Ishikawa (cell line): ENCODE measurements at regions not wholly inside any gene's neighbourhood (a gene's known extent, or its start where the extent isn't known, plus 50 kb on each side); places are given as distances from the start of the nearest gene placed in this dataset.

ENCODE experiments used
- CEBPB ChIP-seq: IDR thresholded peaks from 2 replicates; pipeline ENCODE4 v1.6.1; 2012
- CREB1 ChIP-seq: IDR thresholded peaks from 2 replicates; pipeline ENCODE4 v1.6.1; 2012; ENCODE audit warnings: low read depth
- EGR1 ChIP-seq: IDR thresholded peaks from 2 replicates; pipeline ENCODE4 v1.6.1; 2012
- EP300 ChIP-seq: IDR thresholded peaks from 2 replicates; pipeline ENCODE4 v1.6.1; 2012; ENCODE audit warnings: borderline replicate concordance
- FOXM1 ChIP-seq: IDR thresholded peaks from 2 replicates; pipeline ENCODE4 v1.6.1; 2012; ENCODE audit warnings: low read depth, borderline replicate concordance
- NFIC ChIP-seq: IDR thresholded peaks from 2 replicates; pipeline ENCODE4 v1.6.1; 2012
- RAD21 ChIP-seq: IDR thresholded peaks from 2 replicates; pipeline ENCODE4 v1.6.1; 2012; ENCODE audit warnings: low read depth
- TAF1 ChIP-seq: IDR thresholded peaks from 2 replicates; pipeline ENCODE4 v1.6.1; 2012; ENCODE audit warnings: low read depth, mild to moderate bottlenecking
- TCF12 ChIP-seq: IDR thresholded peaks from 2 replicates; pipeline ENCODE4 v1.6.1; 2012; ENCODE audit warnings: low read depth
- TEAD4 ChIP-seq: IDR thresholded peaks from 2 replicates; pipeline ENCODE4 v1.6.1; 2012
- YY1 ChIP-seq: IDR thresholded peaks from 2 replicates; pipeline ENCODE4 v1.6.1; 2012; ENCODE audit warnings: low read depth
- ZBTB7A ChIP-seq: IDR thresholded peaks from 2 replicates; pipeline ENCODE4 v1.6.1; 2012; ENCODE audit warnings: low read depth
- TF ChIP-seq, protein P1 (sequence below): IDR thresholded peaks from 2 replicates; pipeline ENCODE4 v1.6.1; 2012; ENCODE audit warnings: low read depth, mild to moderate bottlenecking
- TF ChIP-seq, protein P2 (sequence below): IDR thresholded peaks from 2 replicates; pipeline ENCODE4 v1.6.1; 2012
- TF ChIP-seq, protein P3 (sequence below): IDR thresholded peaks from 2 replicates; pipeline ENCODE4 v1.6.1; 2012

DNA sequence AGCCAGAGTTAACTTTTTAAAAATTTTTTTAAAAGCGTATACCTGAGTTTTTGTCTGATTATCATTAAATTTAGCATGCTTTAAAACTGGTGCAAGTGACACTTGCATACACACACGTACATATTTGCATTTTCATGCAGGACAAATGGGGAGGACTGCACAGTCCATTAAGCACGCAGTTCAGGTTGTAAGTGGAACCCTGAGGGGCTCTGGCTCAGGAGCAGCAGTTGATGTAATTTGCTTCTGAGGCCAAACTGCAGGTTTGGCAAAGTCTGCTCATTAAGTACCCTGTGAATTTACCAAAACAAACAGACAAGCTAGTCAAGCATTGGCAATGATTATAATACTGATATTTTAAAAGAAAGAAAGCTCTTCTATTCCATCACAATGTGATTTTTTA, 215.8 kb upstream of the PFKP start:
- TF ChIP-seq CEBPB: no peak
- TF ChIP-seq RAD21: no peak
- TF ChIP-seq, protein P1, sequence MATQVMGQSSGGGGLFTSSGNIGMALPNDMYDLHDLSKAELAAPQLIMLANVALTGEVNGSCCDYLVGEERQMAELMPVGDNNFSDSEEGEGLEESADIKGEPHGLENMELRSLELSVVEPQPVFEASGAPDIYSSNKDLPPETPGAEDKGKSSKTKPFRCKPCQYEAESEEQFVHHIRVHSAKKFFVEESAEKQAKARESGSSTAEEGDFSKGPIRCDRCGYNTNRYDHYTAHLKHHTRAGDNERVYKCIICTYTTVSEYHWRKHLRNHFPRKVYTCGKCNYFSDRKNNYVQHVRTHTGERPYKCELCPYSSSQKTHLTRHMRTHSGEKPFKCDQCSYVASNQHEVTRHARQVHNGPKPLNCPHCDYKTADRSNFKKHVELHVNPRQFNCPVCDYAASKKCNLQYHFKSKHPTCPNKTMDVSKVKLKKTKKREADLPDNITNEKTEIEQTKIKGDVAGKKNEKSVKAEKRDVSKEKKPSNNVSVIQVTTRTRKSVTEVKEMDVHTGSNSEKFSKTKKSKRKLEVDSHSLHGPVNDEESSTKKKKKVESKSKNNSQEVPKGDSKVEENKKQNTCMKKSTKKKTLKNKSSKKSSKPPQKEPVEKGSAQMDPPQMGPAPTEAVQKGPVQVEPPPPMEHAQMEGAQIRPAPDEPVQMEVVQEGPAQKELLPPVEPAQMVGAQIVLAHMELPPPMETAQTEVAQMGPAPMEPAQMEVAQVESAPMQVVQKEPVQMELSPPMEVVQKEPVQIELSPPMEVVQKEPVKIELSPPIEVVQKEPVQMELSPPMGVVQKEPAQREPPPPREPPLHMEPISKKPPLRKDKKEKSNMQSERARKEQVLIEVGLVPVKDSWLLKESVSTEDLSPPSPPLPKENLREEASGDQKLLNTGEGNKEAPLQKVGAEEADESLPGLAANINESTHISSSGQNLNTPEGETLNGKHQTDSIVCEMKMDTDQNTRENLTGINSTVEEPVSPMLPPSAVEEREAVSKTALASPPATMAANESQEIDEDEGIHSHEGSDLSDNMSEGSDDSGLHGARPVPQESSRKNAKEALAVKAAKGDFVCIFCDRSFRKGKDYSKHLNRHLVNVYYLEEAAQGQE: no peak
- no peak for TF ChIP-seq TAF1
- no peak for TF ChIP-seq ZBTB7A
- TF ChIP-seq NFIC: no peak
- no peak for TF ChIP-seq CREB1
- TF ChIP-seq EP300: no peak
- TF ChIP-seq YY1: no peak
- TF ChIP-seq, protein P2, sequence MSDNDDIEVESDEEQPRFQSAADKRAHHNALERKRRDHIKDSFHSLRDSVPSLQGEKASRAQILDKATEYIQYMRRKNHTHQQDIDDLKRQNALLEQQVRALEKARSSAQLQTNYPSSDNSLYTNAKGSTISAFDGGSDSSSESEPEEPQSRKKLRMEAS: no peak
- no peak for TF ChIP-seq EGR1
- no peak for TF ChIP-seq TCF12
- no peak for TF ChIP-seq TEAD4
- TF ChIP-seq, protein P3, sequence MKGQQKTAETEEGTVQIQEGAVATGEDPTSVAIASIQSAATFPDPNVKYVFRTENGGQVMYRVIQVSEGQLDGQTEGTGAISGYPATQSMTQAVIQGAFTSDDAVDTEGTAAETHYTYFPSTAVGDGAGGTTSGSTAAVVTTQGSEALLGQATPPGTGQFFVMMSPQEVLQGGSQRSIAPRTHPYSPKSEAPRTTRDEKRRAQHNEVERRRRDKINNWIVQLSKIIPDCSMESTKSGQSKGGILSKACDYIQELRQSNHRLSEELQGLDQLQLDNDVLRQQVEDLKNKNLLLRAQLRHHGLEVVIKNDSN: no peak
- TF ChIP-seq FOXM1: no peak

DNA sequence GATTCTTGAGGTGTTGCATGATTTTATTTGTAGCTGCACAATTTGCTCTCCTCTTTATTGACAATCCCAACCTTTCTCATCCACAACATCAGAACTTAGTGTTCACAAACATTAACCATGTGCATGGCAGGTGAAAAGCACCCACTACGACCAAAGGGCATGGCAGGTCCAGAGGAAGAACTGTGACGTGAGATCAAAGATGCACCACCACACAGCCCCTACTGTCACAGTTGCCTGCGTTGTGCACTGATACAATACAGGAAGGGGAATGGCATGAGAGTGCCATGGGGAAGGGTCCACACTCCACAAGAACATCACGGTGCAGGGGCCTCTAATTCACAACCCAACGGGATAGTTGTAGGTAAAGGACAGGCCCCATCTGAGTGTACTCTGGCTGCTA, 217.1 kb upstream of the PFKP start:
- TF ChIP-seq EP300 (no peak), RAD21 (no peak), FOXM1 (no peak), TCF12 (no peak), ZBTB7A (no peak), TAF1 (no peak), NFIC (no peak)
- TF ChIP-seq, protein P1: no peak
- TF ChIP-seq, protein P2: no peak

DNA sequence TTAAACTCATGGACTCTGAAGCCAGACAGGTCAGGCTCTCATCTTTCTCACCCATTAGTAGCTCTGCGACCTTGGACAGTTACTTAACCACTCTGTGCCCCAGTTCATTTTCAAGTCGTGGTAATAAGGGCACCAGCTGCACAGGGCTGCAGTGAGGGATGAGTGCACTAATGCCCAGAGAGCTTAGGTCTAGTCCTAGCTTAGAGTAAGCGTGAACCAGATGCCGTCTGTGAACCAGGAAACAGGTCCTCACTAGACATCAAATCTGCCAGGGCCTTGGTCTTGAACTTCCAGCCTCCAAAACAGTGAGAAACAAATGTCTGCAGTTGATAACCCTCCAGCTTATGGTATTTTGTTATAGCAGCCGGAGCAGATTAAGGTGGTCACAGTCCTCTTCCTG, 222.4 kb upstream of the PFKP start:
- TF ChIP-seq, protein P3: no peak
- TF ChIP-seq FOXM1 (no peak), TAF1 (no peak), CEBPB (no peak), CREB1 (no peak), TEAD4 (no peak), ZBTB7A (no peak), EGR1 (no peak), RAD21 (no peak), YY1 (no peak), TCF12 (no peak)
- TF ChIP-seq, protein P2: no peak
- TF ChIP-seq, protein P1: no peak

DNA sequence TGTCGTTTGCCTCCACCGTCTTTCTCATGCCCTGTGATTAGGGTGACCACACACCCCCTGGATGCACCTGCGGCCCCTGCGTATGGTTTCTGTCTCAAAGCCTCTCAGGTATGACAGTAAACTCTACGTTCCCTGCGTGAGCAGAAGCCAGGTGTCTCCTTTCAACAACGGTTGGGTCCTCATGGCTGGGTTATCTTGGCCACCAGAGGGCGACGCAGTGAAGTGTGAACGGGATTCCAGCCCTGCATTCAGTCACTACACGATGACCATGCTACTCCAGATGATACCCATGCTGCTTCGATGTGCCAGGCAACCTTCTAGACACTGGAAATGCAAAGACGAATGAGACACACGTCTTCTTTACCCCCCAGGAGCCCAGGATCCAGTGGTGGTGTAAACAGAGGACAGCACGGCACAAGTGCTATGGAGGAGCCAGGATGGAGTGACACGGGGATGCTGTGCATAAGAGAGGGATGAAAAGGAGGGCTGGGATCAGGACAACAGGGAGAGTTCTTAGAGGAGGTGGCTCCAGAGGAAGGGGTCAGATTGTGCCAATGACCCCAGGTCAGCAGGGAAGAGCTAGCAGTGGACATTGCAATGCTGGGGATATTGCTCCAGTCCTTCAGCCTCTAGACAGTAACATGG, 228.1 kb upstream of the PFKP start:
- TF ChIP-seq NFIC (no peak), RAD21 (peak; percentile 48), ZBTB7A (no peak), EP300 (no peak)
- TF ChIP-seq, protein P2: peak; percentile 73
